Neutrophil (primary cell): ENCODE measurements at regions not wholly inside any gene's neighbourhood (a gene's known extent, or its start where the extent isn't known, plus 50 kb on each side); places are given as distances from the start of the nearest gene placed in this dataset.

Source experiments
- H3K27ac ChIP-seq: fragments of 200-600 bp; sonication (generic); 2 replicates; pipeline ENCODE4 v1.5.1; 2016; ENCODE audit warnings: mild to moderate bottlenecking, moderate library complexity
- H3K27me3 ChIP-seq: fragments of 200-600 bp; sonication (generic); 2 replicates; pipeline ENCODE4 v1.6.0; 2016; ENCODE audit warnings: mild to moderate bottlenecking
- H3K36me3 ChIP-seq: fragments of 200-600 bp; sonication (generic); 2 replicates; pipeline ENCODE4 v1.5.1; 2017
- H3K4me1 ChIP-seq, 2 experiments: fragments of 200-600 bp in 1 of 2; sonication (generic) in 1 of 2; 1 replicate in 1 of 2; 2 replicates in 1 of 2; pipeline versions ENCODE4 v1.5.1 to v1.6.1; 2013 to 2016; ENCODE audit warnings: low read depth in 1 of 2, low read length in 1 of 2, mild to moderate bottlenecking in 1 of 2, moderate library complexity in 1 of 2; ENCODE audit not compliant: control insufficient read depth in 1 of 2, insufficient read depth in 1 of 2
- H3K4me3 ChIP-seq, 2 experiments: fragments of 200-600 bp in 1 of 2; sonication (generic) in 1 of 2; 1 replicate in 1 of 2; 2 replicates in 1 of 2; pipeline ENCODE4 v1.5.1; 2013 to 2016; ENCODE audit warnings: low read depth in 1 of 2, low read length in 1 of 2, mild to moderate bottlenecking in 1 of 2, moderate library complexity in 1 of 2
- H3K9me3 ChIP-seq: fragments of 200-600 bp; sonication (generic); 2 replicates; pipeline ENCODE4 v1.5.1; 2016
- TF ChIP-seq, protein P1 (sequence below): fragments of 200-600 bp; sonication (generic); IDR thresholded peaks from 2 replicates; pipeline ENCODE4 v1.5.1; 2016; ENCODE audit warnings: antibody characterized with exemption

DNA sequence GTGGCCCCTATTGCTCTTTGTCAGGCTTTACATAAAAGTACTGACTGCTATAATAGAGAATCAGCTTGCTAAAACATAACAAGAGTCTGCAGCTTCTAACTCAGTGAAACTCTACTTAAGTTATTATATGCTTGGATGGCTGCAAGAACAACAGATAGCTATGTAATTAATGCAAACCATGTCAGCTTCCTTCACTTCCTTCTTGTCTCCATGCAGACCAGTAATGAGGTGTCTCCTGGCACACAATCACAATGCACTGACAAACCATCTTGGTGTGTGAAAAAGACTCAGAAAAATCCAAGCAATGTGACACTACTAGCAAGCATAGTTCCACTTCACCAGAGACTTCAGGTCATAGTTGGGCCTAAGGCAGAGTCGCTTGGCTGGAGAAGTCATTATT, 2068.9 kb upstream of the PIK3C3 start:
- TF ChIP-seq, protein P1, sequence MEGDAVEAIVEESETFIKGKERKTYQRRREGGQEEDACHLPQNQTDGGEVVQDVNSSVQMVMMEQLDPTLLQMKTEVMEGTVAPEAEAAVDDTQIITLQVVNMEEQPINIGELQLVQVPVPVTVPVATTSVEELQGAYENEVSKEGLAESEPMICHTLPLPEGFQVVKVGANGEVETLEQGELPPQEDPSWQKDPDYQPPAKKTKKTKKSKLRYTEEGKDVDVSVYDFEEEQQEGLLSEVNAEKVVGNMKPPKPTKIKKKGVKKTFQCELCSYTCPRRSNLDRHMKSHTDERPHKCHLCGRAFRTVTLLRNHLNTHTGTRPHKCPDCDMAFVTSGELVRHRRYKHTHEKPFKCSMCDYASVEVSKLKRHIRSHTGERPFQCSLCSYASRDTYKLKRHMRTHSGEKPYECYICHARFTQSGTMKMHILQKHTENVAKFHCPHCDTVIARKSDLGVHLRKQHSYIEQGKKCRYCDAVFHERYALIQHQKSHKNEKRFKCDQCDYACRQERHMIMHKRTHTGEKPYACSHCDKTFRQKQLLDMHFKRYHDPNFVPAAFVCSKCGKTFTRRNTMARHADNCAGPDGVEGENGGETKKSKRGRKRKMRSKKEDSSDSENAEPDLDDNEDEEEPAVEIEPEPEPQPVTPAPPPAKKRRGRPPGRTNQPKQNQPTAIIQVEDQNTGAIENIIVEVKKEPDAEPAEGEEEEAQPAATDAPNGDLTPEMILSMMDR = no peak
- Histone ChIP-seq H3K4me1 (no peaks in the 10 kb centered on the region), H3K4me3 (no peak overlapping the region), H3K9me3 (no peaks in the 10 kb centered on the region), H3K27me3 (no peaks in the 10 kb centered on the region), H3K36me3 (no peaks in the 10 kb centered on the region), H3K27ac (no peak overlapping the region)

DNA sequence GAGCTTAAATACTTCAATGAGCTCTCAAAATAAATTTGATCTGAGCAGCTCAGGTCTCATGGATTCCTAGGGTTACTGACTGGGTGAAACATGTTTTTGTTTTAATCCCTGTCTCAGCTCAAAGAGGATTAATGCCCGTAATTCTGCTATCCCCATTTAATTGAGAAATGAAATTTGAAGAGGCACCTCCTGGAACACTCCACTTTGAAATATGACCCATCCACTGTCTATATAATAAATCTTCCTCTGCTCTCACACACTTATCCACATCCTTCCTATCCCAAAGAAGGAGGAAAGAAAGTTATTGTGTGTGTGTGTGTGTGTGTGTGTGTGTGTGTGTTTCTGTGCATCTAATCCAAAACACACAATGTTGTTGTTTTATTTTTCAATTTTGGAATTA, 2082.4 kb upstream of the PIK3C3 start:
- Histone ChIP-seq H3K9me3 (no peaks in the 10 kb centered on the region), H3K4me1 (no peaks in the 10 kb centered on the region), H3K27me3 (no peaks in the 10 kb centered on the region), H3K36me3 (no peaks in the 10 kb centered on the region), H3K27ac (no peak overlapping the region), H3K4me3 (no peak overlapping the region)
- TF ChIP-seq, protein P1 = no peak

DNA sequence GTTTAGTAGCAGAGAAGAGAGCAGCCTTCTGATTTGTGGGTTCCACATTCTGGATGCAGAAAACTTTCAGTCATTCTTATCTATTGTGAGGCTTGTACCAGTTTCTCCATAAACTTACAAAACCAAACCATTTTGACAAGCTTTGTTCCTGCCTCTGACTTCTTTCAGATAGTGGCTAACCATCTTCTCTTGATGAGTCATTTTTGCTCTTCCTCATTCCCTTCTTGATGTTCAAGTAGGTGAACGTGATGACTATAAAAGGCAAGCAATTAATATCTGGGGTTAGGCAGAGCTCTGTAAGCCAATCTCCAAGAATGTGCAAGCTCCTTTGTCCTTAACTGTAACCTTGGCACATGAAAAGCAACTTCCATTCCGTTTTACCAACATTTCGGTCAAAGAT, 2083.1 kb upstream of the PIK3C3 start:
- TF ChIP-seq, protein P1 = no peak
- H3K4me3 ChIP-seq = no peak overlapping the region
- H3K27ac ChIP-seq = no peak overlapping the region
- H3K4me1 ChIP-seq = no peaks in the 10 kb centered on the region
- H3K27me3 ChIP-seq = no peaks in the 10 kb centered on the region
- H3K9me3 ChIP-seq = no peaks in the 10 kb centered on the region
- H3K36me3 ChIP-seq = no peaks in the 10 kb centered on the region

DNA sequence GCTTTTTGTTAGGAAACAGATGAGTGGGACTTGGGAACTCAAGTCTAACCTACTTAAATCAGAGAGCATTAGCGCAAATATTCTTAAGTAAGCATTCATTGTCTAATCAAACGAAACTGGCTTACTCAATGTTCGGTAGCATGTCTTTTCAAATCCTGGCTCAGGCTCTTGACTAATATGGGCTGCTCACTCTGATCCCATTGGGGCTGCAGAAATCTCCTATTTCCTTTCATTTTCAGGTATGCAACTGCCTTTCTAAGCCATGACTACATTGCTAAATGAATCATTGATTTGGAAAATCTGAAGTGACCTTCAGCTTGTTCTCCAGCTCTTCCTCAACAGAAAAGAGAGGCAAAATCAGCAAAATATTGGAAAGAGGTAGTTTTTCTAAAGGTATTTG, 2084.4 kb upstream of the PIK3C3 start:
- Histone ChIP-seq H3K4me1 (no peaks in the 10 kb centered on the region), H3K36me3 (no peaks in the 10 kb centered on the region), H3K27ac (no peak overlapping the region), H3K27me3 (no peaks in the 10 kb centered on the region), H3K4me3 (no peak overlapping the region), H3K9me3 (no peaks in the 10 kb centered on the region)
- TF ChIP-seq, protein P1 = no peak

DNA sequence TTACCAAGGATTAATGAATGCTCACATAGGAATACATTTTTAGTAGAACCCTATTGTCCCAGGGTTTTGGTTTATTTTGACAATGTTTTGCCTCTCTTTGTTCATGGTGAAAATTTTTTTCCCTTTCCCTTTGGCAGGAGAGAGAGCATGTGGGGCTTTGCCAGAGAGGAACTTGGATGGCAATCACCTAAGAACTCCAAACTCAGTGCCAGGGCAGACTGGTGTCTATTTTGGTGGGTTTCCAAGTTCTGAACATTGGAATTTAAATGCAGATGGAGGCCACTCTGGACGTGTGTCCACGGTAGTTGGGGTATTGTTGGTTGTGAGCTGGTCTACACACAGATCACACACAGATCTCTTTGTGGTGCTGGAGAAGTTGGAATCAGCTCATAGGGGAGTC, 2091.1 kb upstream of the PIK3C3 start:
- H3K4me3 ChIP-seq = no peak overlapping the region
- H3K9me3 ChIP-seq = no peaks in the 10 kb centered on the region
- H3K4me1 ChIP-seq = no peaks in the 10 kb centered on the region
- H3K27ac ChIP-seq = no peak overlapping the region
- no peaks in the 10 kb centered on the region for H3K36me3 ChIP-seq
- TF ChIP-seq, protein P1 = no peak
- no peaks in the 10 kb centered on the region for H3K27me3 ChIP-seq

DNA sequence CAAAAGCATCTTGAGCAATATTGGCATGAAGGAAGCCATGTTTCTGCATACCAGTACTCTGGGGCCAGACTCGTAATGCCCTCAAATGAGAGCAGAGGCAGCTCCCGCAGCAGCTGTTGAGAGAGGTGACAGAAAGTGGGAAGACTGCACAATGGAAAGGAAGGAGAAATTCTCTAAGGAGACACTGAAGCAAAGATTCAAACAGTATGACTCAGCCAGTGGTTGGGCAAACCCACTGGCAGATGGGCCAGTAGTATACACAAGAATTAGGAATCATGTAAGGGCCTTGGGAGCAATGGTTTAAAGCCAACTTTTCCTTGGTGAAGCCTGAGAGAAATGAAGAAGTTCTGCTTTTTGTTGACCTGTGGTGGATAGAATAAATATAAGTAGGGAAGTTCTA, 2092.7 kb upstream of the PIK3C3 start:
- TF ChIP-seq, protein P1 = no peak

More for the DNA sequence above, 2092.7 kb upstream of the PIK3C3 start:
- Histone ChIP-seq H3K27ac (no peak overlapping the region), H3K9me3 (no peaks in the 10 kb centered on the region), H3K27me3 (no peaks in the 10 kb centered on the region), H3K36me3 (no peaks in the 10 kb centered on the region), H3K4me1 (no peaks in the 10 kb centered on the region), H3K4me3 (no peak overlapping the region)
